Amniotic epithelial cell (primary cell): ENCODE measurements at regions not wholly inside any gene's neighbourhood (a gene's known extent, or its start where the extent isn't known, plus 50 kb on each side); places are given as distances from the start of the nearest gene placed in this dataset.
"Not testable (repeated sequence)": the region's sequence is repeated elsewhere in the genome, so short reads cannot be mapped to it uniquely, and the experiment has no call there.

Experiments used
- DNase-seq: peaks from one replicate; pipeline ENCODE4 v3.0.0-alpha.2; 2010; ENCODE audit warnings: low read depth

DNA sequence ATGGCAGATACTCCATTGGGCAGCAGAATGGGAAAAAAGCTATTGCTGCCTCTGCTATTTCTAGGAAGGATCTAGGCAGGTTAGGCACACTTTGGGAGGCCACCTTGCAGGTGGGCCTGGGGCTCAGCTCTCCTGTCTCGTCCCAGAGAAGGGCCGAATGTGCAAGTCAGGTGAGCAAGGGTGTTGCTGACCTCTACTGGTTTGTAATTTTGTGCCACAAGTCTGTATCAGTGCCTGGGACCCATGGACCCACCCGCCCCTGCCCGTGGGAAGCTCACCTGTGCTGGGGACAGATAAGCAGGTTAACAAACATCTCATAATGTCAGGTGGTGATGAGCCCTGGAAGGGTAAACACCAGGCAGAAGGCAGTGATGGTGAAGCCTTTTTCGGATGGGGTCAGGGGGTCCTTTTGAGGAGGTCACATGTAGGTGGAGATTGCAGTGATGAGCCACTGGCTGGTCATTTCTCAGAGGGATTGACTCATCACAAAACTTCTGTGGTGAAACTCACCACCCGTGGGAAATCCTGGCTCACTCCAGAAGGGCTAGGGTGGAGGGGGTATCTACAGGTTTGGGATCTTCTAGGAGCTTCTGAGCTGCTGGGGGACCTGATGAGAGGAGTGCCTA is 161.3 kb downstream of the KLF13 start:
- DNase-seq, result peak; percentile 21

- peak; percentile 85 for DNase-seq
Measured at GRCh38 chr15:31488437-31489204, 162.0 kb downstream of the KLF13 start.

DNA sequence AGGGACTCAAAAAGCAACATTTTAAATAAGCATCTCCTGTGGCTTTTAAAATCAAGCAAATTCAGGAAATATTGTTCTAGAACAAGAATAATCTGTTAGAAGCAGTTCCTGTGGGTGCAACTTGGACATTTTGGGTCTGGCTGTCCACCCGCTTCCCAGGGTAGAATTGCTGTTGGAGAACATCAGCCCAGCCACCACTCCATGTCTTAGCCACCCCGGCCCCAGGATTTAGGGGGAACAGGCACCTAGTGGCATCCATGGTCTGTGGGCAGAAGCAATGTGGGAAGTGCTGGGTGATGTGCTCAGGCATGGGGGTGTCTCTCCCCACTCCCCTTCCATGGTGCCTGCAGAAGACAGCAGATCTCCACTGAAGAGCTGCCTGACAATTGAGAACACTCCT is 162.6 kb downstream of the KLF13 start:
- DNase-seq, result no peak

- peak; percentile 49 for DNase-seq
Measured at GRCh38 chr15:31489801-31490646, 163.4 kb downstream of the KLF13 start.

DNA sequence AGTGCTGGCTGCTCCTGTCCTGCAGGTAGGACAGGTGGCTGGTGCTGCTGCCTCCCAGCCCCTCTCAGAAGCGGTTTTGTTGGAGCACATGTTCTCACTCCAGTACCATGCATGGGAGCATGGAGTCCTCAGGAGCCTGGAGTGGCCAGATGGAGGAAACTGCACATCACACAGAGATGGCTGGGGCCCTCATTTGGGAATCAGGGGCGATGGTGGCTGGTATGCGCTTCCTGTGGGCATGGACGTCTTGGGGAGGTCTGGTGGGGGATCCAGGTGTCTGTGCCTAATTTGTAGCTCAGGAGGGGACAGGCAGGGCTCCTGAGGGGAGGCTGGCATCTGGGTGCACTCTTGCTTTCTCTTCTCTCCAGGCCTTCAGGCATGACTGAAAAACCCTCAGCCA is 168.2 kb downstream of the KLF13 start:
- DNase-seq, result no peak

DNA sequence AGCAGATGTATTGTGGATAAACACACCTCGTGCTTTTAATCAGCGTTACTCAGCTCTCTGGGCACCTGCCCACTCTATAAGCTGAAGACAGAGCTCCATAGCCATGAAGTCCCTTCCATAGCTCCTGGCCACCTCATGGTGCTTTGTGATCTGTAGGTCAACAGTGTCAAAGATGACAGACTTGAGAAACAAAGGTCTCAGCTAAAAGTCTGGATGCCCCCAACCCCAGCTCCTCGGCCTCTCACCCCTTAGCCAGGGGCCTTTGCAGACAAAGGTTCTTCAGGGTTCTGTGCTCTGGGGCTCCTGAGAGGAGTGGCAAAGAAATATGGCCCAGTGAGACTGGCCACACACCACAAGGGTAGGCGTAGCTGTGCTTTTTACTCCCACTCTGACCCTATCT is 168.6 kb downstream of the KLF13 start:
- no peak for DNase-seq

DNA sequence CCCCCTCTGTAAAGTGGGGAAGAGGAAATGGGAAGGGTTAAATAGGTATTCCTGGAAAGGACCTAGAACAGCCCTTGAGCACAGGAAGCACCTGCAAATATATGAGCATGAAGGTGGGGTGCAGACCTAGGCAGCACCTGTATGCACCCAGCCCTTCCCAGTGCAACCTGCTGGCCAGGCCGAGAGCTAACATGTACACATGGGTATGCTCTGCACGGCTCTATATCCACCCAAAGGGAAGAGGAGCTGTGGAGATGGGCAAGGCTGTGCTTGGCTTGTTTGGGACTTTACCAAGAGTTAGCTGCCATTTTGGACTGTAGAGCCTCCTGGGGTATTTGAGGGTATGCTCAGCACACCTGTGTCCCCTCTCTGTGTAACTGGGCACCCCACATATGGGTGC is 171.2 kb downstream of the KLF13 start:
- no peak for DNase-seq

GRCh38 chr15:31498329-31498728 is 171.7 kb downstream of the KLF13 start:
- DNase-seq, result no peak

DNA sequence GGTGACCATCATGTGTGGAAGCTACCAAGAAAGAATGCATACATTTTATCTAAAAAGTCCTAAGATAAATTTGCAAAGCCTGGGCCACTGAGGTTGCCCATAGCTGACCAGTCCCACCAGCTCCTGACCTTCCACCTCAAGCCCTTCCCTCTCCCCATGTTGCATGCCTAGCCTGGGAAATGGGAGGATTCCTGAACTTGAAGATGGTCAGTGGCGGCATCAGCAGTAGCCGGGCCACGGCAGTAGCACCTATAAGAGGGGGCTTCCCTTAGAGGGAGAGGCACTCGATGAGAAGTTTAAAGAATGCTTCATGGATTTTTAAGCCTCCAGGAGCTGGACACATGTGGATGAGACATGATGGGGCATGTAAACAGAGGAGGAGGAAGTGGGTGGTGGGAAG is 172.1 kb downstream of the KLF13 start:
- DNase-seq, result no peak

DNA sequence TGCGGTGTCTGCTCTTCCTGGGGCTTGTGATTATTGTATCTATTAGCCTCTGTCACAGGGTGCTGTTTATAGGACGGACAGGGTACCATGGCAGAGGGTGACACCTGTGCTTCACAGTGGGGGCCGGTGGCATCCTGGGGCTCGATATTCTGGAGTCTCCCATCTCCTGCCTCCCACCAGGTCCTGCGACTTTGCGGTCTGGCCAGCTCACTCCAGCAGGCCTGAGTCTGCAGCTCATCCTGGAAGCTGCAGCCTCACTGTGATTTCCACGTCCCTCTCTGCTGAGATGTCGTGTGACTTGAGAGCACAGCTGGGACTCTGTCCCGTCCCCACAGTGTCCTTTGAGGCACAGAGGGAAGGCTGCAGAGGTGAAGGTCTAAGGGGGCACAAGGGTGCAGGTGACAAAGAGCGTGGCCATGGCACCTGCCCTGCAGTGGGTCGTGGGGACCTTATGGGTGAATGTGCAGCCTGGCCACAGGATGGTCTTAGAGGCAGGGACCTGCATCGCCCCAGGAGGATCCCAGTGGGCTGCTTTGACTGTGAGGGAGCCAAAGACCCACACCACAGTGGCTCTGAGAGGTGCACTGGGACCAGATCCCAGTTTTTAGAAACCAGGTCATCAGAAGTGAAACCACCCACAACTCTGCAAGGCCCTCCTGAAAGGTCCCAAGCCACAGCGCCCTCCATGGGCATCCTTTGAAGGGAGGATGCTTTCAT is 172.8 kb downstream of the KLF13 start:
- DNase-seq, result no peak

GRCh38 chr15:31499953-31500765 is 173.5 kb downstream of the KLF13 start:
- DNase-seq, result no peak

DNA sequence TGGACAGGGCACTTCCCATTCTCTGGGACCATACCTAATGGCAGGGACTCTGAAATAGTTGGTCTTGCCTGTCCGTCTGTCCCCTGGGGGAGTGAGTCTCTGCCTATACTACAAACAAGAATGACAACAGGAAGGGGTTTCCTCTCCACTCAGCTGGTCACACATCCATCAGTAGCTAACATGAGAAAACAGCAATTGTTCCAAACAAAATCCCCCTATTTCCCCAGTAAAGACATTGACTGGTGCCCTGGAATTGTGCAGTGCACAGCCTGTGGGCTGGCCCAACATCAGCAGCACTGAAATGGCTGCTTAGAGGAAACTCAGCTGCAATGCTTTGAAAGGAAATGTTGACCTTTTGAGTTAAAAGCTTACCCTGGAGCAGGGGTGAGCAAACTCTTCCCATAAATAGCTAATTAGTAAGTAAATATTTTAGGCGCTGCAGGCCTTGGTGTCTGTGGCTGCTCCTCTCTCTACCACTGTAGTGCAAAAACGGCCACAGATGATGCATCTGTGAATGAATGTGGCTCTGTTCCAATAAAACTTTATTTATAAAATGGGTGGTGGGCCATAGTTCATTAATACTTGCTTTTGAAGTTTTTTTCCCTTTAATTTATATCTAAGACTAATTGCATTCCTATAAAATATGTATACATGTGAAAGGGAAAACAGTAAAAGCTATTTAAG is 174.3 kb downstream of the KLF13 start:
- no peak for DNase-seq

DNA sequence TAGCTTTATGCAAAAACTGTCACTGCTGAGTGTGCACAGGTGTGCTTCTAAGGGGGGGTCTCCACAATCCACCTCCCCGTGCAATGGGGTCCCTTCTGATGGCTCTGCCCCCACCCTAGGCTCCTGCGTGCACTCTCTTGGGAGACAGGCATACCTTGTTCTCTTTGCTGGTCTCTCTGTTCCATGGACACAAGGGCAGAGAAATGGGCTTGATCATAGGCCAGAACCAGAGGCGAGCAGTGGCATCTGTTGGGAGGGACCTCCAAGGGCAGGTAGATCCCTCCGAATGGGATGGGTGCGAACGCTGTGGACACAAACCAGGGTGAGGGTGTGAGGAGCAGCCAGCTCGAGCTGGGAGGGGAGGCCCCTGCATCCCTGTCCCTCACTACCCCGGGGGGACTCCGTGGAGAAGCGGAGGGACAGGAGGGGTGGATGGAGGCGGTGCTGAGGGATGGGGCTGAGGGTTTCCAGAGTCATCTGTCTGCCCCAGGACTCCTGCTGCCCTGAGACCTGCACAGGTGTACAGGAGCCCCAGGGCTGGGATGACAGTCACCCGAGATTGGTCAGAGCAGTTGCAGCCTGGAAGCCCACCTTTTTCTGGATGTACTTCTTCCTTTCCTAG is 175.0 kb downstream of the KLF13 start:
- no peak for DNase-seq

DNA sequence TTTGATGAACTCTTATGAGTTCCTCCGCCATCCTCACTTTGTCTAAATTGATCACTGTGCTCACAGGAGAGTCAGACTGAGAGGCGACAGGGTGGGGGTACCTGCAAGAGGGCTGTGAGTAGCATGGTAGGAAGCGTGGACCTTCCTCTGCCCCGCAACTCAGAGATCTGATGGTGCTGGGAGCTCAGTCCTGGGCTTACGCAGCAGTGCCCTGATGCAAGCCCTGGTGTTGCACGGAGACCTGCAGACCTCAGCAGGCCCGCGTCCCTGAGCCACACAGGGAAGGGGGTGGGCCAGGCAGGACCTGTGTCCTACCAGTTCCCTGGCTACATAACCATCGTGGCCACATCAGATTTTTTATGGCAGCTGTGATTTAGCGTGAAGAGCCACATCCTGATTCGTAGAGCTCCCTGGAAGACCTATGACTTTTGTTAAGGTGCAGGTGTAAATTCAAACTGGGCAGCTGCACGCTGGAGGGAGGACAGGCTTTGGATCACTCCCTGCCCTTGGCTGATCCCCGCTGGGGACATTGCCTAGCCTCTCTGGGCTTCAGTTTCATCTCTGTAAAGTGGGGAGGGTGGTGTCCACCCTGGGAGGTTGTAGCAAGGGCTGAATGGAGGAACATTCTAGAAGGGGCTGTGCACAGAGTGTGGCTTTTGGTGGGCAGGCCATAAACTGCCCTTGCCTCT is 176.1 kb downstream of the KLF13 start:
- no peak for DNase-seq

DNA sequence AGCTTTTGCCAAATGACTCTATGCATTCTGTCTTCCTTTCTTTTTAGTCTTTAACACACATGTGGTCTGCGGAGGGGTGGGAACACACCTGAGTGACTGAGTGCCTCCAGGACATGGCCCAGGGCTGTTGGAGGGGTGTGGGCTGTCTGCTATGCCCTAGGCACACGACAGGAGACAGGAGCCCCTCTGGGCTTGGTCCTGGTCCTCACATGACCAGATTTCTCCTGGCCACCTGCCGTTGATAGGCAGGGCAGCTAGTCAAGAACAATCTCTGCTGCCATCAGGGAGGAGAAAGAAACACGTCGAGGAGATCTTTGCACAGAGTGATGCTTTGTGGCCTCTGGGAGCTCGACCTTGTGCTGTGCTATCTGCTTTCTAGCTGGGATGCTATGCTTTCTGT is 176.6 kb downstream of the KLF13 start:
- no peak for DNase-seq

GRCh38 chr15:31503758-31504461 is 177.3 kb downstream of the KLF13 start:
- no peak for DNase-seq

GRCh38 chr15:31504462-31504839 is 177.8 kb downstream of the KLF13 start:
- no peak for DNase-seq

- DNase-seq, result not testable (repeated sequence)
Measured at GRCh38 chr15:31507573-31507972, 180.9 kb downstream of the KLF13 start.

DNA sequence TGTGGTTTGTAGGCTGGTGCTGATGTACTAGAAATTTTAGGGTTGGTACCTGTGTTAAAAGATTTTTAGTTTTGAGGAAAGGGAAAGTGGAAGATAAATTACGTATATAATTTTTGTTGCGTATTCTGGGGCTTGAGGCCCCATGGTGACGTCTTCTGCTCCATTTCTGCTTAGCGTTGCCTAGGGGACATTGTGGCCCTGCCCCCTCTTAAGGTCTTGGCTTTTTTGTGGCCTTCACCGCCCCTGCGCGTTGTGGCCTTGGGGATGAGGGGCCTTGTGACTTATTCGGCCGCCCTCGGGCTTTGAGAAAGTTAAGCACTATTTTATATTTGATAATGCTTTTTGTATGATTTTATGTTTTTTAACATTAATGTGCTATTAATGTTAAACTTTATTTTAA is 182.0 kb downstream of the KLF13 start:
- no peak for DNase-seq
